D721Med (cell line): ENCODE measurements at regions not wholly inside any gene's neighbourhood (a gene's known extent, or its start where the extent isn't known, plus 50 kb on each side); places are given as distances from the start of the nearest gene placed in this dataset.

ENCODE experiments used
- DNase-seq: peaks from one replicate; pipeline ENCODE4 v3.0.0; 2011; ENCODE audit warnings: low spot score; ENCODE audit not compliant: insufficient read length
- FAIRE-seq: peaks from 2 replicates; lab custom pipeline; 2011; peaks lifted over from hg19 to GRCh38; lab: Jason Lieb, UNC
- TF ChIP-seq, protein P1 (sequence below): IDR thresholded peaks from 2 replicates; pipeline ENCODE4 v1.5.1; 2012; ENCODE audit warnings: mild to moderate bottlenecking, control low read depth; ENCODE audit not compliant: insufficient read depth; ENCODE audit errors: missing control alignments

DNA sequence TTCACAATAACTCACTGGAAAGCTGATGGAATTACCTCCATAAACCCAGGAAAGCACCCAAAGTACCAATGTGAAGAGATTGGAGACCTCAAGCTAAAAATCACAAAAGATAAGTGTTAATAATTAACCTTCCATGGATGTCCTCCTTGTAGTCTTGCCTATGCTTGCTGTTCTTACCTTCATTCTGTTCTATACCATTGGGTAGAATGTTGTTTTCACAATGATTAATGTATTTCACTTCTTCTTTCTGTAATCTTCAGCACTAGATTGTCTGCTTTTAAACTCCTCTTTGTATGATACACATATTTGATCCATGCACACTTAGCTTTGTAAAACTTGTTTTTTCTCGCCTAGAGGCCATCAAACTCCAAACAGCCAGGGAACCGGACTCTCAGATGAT is 570.3 kb downstream of the RAPGEF2 start:
- FAIRE-seq (no peak), DNase-seq (no peak)
- TF ChIP-seq, protein P1, sequence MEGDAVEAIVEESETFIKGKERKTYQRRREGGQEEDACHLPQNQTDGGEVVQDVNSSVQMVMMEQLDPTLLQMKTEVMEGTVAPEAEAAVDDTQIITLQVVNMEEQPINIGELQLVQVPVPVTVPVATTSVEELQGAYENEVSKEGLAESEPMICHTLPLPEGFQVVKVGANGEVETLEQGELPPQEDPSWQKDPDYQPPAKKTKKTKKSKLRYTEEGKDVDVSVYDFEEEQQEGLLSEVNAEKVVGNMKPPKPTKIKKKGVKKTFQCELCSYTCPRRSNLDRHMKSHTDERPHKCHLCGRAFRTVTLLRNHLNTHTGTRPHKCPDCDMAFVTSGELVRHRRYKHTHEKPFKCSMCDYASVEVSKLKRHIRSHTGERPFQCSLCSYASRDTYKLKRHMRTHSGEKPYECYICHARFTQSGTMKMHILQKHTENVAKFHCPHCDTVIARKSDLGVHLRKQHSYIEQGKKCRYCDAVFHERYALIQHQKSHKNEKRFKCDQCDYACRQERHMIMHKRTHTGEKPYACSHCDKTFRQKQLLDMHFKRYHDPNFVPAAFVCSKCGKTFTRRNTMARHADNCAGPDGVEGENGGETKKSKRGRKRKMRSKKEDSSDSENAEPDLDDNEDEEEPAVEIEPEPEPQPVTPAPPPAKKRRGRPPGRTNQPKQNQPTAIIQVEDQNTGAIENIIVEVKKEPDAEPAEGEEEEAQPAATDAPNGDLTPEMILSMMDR = no peak

- DNase-seq (no peak), FAIRE-seq (no peak)
- TF ChIP-seq, protein P1 = no peak
These were observed 571.4 kb downstream of the RAPGEF2 start for GRCh38 chr4:159674241-159674640.

DNA sequence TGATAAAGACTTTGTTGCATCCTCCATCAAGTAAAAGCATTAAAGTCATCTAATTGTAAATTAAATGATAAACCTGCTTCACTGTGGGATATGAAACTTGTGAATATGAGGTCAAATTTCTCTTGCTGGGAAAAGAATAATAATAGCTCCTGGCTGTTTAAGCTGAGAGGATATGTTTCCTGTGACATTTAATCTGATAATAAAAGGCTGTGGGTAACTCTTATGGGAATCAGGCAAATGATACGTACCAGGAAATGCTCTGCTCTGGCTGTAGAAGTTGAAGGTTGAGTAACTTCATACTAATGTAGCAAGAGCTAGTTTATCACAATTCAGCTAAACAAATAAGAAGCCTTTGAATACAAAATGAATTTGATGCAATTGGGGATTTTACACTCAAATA is 574.6 kb downstream of the RAPGEF2 start:
- FAIRE-seq (no peak), DNase-seq (no peak)
- TF ChIP-seq, protein P1 = no peak

- FAIRE-seq (no peak), DNase-seq (no peak)
- TF ChIP-seq, protein P1 = no peak
These were observed 580.1 kb downstream of the RAPGEF2 start for GRCh38 chr4:159682996-159683395.

DNA sequence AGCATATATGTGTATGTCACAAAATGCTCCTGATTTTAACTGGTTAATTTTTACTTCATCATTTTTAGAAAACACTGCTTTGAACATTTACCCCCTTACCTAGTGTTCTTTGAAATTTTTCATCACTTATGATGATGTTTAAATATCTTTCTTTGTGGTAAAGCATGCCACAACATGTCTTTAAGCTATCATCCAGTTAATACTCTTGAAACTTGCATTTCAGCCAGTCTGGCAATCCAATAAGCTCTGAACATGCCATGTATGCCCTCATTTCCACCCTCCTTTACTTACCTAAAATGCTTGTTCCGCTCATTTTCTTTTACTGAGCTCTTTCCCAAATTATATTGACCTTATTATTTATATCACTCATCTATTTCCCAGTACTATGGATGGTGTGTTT is 581.2 kb downstream of the RAPGEF2 start:
- no peak for DNase-seq
- TF ChIP-seq, protein P1 = no peak
- FAIRE-seq = no peak

GRCh38 chr4:159685340-159686092 is 582.6 kb downstream of the RAPGEF2 start:
- TF ChIP-seq, protein P1 = no peak
- no peak for DNase-seq
- no peak for FAIRE-seq

DNA sequence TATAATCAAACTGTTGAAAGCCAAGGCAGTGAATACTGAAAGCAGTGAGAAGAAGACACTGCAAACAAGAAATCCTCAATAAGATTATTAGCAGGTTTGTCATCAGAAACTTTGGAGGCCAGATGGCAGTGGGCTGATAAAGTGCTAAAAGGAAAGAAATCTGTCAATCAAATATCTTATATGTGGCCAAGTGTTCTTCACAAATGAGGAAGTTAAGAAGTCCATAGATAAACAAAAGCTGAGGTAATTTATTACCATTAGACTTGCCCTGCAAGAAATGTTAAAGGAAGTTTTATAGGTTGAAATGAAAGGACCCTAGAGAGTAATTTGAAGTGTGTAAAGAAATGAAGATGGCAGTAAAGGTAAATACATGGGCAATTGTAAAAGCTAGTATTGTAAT is 586.6 kb downstream of the RAPGEF2 start:
- TF ChIP-seq, protein P1 = no peak
- DNase-seq (no peak), FAIRE-seq (no peak)
